Inflammatory macrophage (primary cell): ENCODE measurements at regions not wholly inside any gene's neighbourhood (a gene's known extent, or its start where the extent isn't known, plus 50 kb on each side); places are given as distances from the start of the nearest gene placed in this dataset.
"Not testable (repeated sequence)": the region's sequence is repeated elsewhere in the genome, so short reads cannot be mapped to it uniquely, and the experiment has no call there.

ENCODE experiments used
- DNase-seq, 2 donors: peaks; one replicate each; pipeline ENCODE4 v3.0.0-alpha.2; 2020 to 2022

DNA sequence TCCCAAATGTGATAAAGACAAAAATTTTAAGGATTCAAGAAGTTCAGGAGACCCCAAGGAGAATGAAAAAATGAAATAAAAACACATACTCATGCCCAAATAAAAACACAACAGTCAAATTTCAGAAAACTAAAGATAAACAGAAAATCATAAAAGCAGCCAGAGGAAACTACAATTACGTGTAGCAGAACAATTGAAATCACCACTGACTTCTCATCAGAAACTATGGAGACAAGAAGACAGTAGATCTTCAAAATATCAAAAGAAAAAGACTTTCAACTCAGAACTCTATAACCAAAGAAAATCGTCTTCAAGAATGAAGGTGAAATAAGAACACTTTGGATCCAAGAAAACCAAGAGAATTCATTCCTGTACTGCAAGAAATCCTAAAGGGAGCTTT, 54.9 kb downstream of the DIO3 start:
- no peak for DNase-seq

DNA sequence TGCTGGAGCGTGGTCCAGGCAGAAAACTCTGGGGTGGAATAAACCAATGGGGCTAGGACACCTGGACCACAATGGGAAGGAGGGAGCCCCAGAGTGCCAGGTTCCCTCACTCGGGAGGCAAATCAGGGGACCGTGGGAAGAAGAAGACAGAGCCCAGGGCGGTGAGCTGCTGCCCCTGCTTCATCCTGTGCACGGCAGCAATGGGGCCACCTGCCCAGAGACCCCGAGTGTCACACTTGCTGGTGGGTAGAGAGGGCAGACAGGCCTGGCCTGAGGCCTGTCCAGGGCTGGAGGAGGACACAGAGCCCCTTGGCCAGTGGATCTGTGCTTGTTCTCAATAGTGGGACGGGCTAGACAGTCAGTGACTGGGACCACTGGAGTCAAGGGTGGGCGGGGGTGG, 58.2 kb downstream of the DIO3 start:
- no peak for DNase-seq

DNA sequence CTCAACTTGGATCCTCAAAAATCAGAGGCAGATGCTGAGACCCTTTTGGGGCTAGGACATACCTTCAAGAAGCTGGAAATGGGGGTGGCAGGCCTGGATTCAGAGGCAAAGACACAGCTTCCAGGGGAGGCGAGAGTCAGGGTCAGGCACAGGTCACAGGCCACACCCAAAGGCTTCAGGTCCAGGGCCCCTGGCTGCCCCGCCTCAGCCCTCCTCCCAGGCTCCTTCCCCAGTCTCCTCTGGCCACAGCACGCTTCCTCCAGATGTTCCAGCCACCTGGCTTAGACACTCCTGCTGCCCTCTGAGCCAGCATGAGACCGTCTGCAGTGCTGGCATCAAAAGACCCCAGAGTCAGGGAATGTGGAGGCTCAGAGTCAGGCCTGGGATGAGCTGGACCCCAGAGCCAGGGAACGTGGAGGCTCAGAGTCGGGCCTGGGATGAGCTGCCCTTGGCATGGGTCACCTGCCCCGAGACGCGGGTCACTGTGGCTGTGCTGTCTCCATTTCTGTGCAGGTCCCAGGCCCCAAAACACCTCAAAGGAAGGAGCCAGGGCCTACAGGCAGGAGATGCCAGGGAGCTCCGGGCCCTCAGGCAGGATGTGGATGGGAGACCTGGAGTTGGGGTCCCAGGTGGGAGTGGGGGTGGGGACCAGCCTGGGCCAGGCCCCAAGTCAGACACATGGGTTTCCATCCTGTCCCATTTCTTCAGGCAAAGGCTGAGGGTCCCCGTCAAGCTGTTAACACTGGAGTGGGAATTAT, 58.9 kb downstream of the DIO3 start:
- no peak for DNase-seq

DNA sequence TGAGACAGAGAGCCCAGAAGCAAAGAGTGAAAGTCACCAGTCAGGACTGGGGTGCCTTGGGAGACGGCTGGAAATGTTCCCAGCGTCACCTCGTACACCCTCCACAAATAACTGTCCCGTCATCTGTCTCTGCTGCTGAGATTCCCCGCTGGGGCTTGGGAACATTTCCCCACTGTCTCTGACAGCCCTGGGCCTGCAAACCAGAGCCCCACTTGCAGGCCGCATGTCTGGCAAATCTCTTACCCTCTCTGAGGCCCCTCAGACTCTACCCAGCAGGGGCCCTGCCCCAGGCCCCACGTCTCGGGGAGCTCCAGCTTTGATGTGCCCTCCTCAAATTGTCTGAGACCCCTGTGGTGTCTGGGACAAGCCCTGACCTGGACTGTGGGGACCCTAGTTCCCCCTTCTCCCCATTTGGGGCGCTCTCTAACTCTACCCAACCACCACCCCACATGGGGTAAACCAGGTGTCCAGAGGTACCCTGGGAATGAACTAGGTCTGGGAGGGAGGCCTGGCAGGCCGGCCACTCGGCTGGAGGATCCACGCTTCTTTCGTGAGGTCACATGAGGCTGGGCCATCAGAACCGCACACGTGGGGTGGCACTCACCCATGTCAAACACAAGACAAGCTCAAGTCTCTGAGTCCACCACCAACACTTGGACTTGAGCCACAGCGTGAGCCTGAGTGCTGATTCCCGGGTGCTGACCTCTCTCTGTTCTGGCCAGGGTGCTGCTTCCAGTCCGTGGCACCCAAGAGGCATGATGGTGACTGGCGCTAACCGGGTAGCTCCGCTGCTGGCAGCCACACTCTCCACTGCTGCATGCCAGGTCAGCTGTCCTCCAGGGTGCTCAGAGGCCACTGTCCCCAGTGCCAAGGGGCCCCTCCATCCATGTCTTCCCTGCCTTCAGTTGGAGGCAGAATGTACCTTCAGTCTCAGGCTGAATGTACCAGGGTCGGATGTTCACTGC, 59.8 kb downstream of the DIO3 start:
- DNase-seq = no peak

DNA sequence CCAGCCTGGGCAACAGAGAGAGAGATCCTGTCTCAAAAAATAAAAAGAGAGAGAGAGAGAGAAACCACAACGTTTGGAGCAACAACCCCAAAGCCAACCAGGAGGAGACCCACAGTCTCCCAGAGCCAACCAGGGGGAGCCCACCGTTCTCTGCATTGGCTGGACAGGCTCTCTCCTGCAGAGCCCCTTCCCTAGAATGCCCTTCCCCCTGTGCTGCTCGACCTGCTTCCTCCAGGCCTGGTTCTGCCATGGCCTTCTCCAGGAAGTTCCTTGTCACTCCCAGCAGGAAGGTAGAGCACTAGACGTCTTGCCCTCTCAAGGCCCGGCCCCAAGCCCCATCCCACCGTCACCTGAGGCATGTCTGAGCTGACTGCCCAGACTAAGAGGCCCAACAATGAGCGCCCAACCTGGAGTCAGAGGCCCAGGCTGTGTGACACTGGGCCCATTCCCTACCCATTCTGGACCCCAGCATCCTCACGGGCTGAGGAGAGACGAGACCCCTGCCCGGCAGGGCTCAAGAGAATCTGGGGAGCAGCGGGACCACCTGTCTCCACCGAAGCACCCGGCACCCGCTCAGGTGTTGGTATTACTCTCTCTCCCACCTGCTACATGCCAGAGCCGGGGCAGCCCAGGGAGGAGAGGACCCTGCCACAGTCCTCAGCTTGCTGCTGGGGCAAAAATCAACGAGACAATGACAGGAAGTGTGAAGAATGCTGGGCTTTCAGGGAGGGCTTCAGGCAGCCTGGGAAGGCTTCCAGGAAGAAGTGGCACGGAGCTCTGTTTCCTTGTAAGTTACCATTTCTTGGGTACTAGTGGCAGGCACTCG, 61.2 kb downstream of the DIO3 start:
- no peak for DNase-seq

DNA sequence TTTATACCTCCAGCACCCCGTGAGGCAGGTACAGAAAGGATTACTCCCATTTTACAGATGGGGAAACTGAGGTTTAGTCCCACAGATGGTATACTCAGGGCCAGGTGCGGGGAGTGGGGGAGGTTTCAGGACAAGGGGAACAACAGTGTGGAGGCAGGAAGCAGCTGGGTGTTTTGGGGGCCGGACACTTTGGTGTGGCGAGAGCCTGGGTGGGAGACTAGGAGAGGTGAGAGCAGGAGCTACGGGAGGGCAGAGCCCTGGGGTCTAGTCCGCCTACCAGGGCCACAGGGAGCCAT, 61.7 kb downstream of the DIO3 start:
- no peak for DNase-seq

DNA sequence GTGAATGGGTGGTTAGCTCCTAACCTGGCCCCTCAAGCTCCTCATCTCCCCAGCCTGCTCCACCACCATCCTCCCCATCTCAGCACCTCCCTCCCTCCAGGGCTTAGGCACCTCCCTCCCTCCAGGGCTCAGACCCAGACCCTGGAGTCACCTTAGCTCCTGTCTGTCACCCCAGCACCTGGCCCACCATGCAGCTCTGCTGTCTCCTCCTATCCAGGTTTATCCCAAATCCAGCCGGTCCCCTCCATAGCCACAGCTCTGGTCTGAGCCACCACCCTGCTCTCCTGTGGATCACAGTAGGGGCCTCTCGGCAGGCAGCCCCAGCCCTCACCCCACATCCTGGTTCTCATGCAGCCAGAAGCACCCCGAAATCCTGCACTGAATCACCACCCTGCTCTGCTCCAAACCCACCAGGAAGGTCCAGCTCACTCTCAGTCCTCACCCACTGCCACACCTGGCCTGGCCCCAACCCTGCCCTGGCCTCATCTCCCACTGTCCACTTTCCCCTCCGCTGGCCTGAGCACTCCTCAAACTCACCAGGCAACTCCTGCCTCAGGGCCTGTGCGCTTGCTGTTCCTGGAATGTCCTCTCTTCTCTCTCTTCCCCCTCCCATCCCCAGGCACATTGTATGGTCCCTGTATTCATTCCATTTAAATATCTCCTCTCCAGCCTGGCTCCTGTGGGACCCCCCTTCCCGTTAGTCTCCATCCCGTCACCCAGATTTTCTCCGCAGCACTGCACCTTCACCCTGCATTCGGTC, 62.6 kb downstream of the DIO3 start:
- no peak for DNase-seq

DNA sequence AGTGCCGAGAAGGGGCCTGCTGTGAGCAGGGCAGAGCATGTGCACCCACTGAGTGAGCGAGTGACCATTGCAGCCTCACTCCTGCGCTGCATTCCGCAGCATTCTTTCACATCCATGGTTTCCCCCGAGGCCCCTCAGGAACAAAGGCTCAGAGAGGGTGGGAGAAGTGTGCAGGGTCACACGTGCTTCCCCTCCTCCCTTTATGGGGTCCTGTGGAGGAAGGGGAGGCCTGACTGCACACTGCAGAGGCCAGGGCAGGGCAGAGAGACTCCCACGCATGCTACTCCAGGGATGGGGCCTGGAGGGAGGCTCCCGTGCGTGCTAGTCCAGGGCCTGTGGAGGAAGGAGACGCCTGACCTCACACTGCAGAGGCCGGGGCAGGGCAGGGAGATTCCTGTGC, 63.2 kb downstream of the DIO3 start:
- no peak for DNase-seq

DNA sequence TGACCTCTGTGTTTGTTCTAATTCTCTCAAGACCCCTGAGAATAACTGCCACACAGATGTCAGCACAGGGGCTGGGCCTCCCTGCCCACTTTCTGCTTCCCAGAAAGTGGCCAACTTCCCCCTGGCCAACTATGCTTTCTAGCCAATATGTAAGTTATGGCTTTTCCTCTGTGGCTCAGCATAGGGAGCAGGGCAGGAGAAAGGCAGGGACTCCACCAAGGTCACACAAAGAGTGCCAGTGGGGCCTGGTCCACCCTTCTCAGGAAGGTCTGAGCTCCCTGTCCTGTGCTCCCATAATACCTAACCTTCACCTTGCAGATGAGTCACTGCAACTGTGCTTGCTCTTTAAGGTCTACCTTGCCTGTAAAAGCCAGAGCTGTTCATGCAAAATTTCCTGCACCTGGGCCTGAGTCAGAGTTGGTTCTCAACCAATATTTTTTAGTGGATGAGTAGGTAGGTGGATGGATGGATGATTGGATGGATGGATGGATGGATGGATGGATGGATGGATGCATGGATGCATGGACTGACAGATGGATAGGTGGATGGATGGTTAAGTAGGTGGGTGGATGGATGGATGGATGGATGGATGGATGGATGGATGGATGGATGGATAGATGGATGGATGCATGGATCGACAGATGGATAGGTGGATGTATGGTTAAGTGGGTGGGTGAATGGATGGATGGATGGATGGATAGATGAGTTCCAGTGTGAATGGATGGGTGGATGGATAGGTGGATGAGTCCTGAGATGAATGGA, 64.2 kb downstream of the DIO3 start:
- DNase-seq = no peak

DNA sequence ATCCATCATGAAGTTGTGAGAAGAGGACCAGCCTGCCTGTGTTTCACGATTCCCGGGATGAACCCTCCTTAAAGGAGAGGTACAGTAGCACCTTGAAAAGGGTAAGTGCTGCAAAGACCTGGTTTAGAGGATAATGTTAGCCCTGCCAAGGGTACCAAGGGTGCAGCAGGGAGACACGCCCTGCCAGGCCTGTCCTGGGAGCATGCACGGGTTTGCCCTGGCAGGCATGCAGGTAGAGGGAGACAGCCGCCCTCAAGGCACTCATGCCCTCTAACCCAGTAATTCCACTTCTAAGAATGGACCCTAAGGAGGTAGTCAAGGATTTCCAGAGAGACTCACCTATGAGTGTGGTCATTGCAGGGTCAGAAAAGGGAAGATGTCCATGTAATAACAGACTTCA, 65.0 kb downstream of the DIO3 start:
- no peak for DNase-seq

DNA sequence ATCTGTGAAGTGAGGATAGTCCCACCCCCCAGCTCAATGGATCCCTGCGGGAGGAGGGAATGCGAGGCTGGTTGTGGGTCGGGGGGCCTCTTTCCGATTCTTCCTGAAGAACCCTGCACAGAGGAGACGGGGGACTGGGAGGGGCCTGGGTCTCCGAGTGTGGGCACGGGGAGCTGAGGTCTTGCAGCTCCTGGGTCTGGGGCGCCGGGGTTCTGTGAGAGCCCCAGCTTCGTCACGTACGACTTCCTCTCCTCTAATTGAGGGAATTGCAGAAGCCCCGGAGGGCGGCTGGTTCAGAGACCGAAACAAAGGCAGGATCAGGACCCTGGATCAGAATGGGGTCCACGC, 66.6 kb downstream of the DIO3 start:
- no peak for DNase-seq

DNA sequence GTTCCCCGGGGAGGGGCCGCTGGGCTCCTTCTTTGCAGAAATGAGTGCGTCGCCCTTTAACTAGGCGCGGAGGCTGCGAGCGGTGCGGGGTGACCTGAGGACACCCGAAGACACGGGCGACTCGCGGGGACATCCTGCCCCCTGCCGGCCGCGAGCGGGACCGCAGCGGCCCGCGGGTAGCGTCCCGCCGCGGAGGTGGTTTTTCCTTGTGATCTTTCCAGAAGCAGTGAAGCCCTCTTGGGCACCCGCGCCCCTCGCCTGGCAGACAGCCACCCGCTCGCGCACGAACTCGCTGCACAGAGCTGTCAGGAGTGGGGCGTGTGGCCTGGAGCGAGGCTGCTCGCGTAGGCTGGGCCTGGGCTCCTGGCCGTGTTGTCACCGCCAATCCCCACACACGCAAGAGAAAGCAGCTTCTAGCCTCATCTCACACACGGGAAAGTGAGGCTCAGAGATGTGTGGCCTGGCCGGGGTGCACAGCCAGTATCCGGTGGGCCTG, 67.2 kb downstream of the DIO3 start:
- DNase-seq = peak; percentile 67 to 73

DNA sequence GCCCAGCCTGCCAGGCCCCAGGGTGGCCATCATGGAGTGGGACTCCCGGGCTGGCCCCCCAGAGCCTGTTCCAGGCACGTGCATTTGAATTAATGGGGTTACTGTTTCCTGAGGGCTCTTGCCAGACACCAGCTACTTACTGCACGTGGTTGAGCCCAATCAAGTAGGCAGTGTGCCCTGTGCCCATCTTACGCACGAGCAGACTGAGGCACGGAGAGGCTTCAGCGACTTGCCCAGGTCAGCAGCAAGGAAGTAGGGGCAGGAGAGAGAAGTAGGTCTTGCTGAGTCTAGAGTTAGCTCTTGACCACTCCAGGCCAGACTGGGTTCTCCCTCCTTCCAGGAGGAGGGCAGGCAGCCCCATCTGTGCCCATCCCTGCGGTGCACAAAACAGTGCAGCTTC, 67.7 kb downstream of the DIO3 start:
- DNase-seq = no peak

DNA sequence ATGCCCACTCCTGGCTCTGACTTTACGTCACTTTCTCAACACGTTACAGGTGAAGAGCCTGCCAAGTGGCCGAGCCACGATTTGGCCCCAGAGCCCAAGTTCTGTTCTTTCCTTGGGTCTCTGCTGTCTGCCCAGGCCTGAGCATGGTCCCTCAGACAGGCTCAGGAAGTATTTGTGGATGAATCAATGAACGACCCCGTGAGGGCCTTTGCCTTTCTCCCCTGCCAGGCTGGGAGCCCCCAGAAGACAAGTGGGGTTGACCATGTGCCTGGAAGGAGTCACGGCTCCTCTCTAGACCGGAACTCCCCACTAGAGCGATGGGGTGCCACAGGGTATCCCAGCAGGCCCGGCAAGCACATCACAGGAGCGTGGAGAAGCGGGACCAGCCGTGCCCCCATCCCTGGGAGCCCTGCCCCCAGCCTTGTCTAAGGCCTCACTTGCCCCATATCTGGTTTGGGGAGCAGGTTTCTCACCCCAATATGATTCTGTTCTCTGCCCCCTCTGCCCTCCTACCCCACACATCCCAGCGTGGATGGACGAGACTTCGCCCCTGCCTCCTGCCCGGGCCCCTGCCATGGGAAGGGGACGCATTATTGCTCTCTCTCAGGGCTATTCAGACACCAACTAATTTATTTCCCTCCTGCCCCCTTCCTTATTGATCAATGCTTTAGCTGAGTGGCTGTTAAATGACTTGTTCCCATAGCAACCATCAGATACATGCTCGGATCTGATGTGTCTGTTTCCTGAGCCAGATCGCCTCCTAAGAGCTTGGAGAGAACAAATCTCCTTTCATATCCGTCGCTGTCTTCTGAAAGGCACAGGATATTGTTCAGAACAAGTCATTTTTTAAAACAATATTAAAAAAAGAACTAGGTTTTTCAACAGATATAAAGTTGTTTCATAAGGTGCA, 69.0 kb downstream of the DIO3 start:
- DNase-seq = no peak

DNA sequence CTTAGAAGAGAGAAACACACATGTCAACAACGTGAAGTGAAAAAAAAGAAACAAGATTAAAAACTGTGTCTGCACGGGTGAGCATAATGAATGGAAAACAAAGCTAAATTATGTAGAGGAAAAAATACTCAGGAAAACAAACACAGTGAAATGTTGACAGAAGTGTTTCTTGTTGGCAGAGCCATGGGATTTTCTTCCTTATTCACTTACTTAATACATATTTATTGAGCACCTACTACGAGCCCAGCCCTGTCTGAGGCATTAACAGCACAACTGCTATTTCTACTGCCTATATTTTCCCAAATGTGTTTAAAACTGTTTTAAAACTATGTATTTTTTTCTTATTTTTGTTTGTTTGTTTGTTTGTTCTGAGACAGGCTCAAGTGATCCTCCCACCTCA, 69.9 kb downstream of the DIO3 start:
- DNase-seq = no peak

DNA sequence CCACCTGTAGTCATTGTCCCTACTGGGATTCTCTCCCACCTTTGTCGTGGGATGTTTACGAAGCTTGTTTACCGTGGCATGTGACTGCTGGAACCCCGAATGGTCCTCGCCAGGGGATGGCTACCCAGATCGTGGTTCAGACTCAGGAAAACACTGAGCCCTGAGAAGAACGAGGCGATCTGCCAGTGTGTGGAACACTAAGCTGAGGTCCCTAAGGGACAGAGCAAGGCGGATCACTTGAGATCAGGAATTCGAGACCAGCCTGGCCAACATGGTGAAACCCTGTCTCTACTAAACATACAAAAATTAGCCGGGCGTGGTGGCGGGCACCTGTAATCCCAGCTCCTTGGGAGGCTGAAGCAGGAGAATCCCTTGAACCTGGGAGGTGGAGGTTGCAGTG, 70.7 kb downstream of the DIO3 start:
- DNase-seq = not testable (repeated sequence)

DNA sequence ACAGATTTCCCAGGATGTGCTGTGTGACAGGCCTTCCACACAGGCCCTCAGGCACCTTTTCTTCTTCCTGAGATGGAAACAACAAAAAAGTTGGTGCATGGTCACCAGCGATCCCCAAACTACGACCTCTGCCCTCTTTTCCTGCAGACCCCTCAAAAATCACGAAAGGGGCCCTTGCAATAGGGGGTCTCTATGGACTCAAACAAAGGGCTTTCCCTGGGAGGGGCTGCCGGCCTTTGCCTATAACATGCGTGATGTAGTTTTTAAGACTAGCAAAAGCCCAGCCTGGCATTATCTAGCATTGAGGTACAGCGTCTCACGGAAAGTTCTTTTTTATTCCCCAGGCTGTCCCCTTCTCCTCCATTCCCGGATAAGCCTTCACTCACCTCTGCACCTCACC, 71.2 kb downstream of the DIO3 start:
- DNase-seq = no peak

DNA sequence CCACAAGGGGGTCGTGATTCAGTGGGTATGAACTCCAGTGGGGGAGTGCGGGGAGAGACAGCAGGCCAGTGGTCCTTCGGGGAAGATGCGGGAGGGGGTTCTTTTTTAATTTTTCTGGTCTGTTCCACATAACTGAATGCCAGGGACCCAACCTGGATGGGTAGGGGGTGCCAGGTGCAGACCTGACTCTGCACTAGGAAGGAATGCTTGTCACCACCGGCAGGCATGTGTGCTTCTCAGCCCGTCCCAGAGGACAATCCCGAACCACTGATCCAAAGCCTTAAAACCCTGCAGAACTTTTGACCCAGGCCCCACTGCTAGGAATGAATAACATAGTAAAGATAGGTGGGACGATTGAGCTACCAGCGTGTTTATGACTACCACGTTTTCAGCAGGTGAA, 72.0 kb downstream of the DIO3 start:
- no peak for DNase-seq

DNA sequence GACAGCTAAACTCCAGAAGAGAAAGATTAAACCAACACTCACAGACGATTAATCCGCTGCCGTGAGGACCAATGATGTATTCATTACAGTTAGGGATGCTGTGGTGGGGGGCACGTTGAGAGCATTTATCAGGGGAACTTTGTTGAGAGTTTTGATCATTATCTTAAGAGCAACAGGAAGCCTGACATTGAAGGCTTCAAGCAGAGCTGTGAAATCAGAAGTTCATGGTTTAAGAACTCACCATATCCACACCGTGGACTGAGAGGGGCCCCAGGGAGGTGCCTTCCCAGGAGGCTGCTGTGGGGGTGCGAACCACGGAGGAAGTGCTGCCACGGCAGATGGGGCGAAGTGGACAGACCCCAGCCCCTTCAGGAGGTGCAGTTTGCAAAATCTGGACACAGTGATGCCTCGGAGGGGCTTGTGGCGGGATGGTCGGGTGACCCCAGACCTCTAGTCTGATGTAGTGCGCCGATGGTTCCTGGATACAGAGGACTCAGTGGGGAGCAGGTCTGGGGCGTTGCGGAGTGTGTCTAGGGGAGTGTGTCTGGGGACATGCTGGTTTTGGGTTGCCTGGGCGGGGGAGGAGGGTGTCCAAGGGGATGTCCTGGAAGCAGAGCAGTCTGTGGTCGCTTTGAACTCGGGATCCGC, 73.0 kb downstream of the DIO3 start:
- no peak for DNase-seq
